Urinary bladder (tissue), 3 donors: ENCODE measurements at regions not wholly inside any gene's neighbourhood (a gene's known extent, or its start where the extent isn't known, plus 50 kb on each side); places are given as distances from the start of the nearest gene placed in this dataset.
"Not testable (repeated sequence)": the region's sequence is repeated elsewhere in the genome, so short reads cannot be mapped to it uniquely, and the experiment has no call there.

ENCODE experiments used
- DNase-seq: peaks from one replicate; pipeline ENCODE4 v3.0.0-alpha.2; 2015; ENCODE audit errors: extremely low spot score
- H3K27ac ChIP-seq: one replicate; pipeline ENCODE4 v1.5.1; 2013; ENCODE audit warnings: low read depth, mild to moderate bottlenecking, moderate library complexity
- H3K36me3 ChIP-seq: one replicate; pipeline ENCODE4 v1.6.1; 2013; ENCODE audit warnings: mild to moderate bottlenecking, moderate library complexity; ENCODE audit not compliant: insufficient read depth
- H3K4me1 ChIP-seq: one replicate; pipeline ENCODE4 v1.6.1; 2013; ENCODE audit warnings: mild to moderate bottlenecking, moderate library complexity; ENCODE audit not compliant: insufficient read depth
- H3K4me3 ChIP-seq: one replicate; pipeline ENCODE4 v1.5.1; 2013; ENCODE audit warnings: low read depth, low read length
- WGBS: extraction: QIAGEN DNeasy Blood & Tissue Kit; methylation state at CpG from one replicate; pipeline ENCODE4 v1.1.7; 2013; 5-methylcytosine and 5-hydroxymethylcytosine counted together
- donor health status: healthy with polysubstance abuse.
- donor health status: healthy.

- DNase-seq: not testable (repeated sequence)
Measured at GRCh38 chr4:66266554-66266953, 596.3 kb upstream of the EPHA5 start.

GRCh38 chr4:66266035-66266434, 595.7 kb upstream of the EPHA5 start:
- no peaks in the 10 kb centered on the region for H3K4me1 ChIP-seq
- no peak for DNase-seq
- no peak overlapping the region for H3K27ac ChIP-seq
- H3K4me3 ChIP-seq: no peak overlapping the region
- H3K36me3 ChIP-seq: no peaks in the 10 kb centered on the region
- WGBS: 87% methylated on average over 5 of the region's 5 CpGs

More at GRCh38 chr4:66266554-66266953, 596.3 kb upstream of the EPHA5 start:
- WGBS: 69% methylated on average over 5 of the region's 5 CpGs
- H3K36me3 ChIP-seq, H3K4me3 ChIP-seq, H3K4me1 ChIP-seq, H3K27ac ChIP-seq: not testable (repeated sequence)

- DNase-seq: no peak
- Histone ChIP-seq H3K4me3 (no peak overlapping the region), H3K27ac (no peak overlapping the region), H3K4me1 (no peaks in the 10 kb centered on the region), H3K36me3 (no peaks in the 10 kb centered on the region)
- 82% methylated on average over 1 of the region's 1 CpG for WGBS
Measured at GRCh38 chr4:66252291-66252690, 582.0 kb upstream of the EPHA5 start.

- 42% methylated on average over 1 of the region's 1 CpG for WGBS
- Histone ChIP-seq H3K4me3 (no peak overlapping the region), H3K27ac (no peak overlapping the region), H3K36me3 (no peaks in the 10 kb centered on the region), H3K4me1 (no peaks in the 10 kb centered on the region)
- DNase-seq: no peak
Measured at GRCh38 chr4:66246643-66247042, 576.4 kb upstream of the EPHA5 start.

GRCh38 chr4:66235876-66236275, 565.6 kb upstream of the EPHA5 start:
- WGBS: 86% methylated on average over 4 of the region's 4 CpGs
- DNase-seq: no peak
- no peak overlapping the region for H3K27ac ChIP-seq
- no peak overlapping the region for H3K4me3 ChIP-seq
- no peaks in the 10 kb centered on the region for H3K36me3 ChIP-seq
- no peaks in the 10 kb centered on the region for H3K4me1 ChIP-seq

GRCh38 chr4:66229885-66230284, 559.6 kb upstream of the EPHA5 start:
- 87% methylated on average over 2 of the region's 2 CpGs for WGBS
- Histone ChIP-seq H3K4me3 (no peak overlapping the region), H3K36me3 (no peaks in the 10 kb centered on the region), H3K27ac (no peak overlapping the region), H3K4me1 (no peaks in the 10 kb centered on the region)
- no peak for DNase-seq

- Histone ChIP-seq H3K4me3 (no peak overlapping the region), H3K4me1 (no peaks in the 10 kb centered on the region), H3K36me3 (no peaks in the 10 kb centered on the region), H3K27ac (no peak overlapping the region)
- DNase-seq: no peak
- 95% methylated on average over 1 of the region's 1 CpG for WGBS
Measured at GRCh38 chr4:66225539-66225938, 555.2 kb upstream of the EPHA5 start.

- Histone ChIP-seq H3K36me3 (no peaks in the 10 kb centered on the region), H3K27ac (no peak overlapping the region), H3K4me1 (no peaks in the 10 kb centered on the region), H3K4me3 (no peak overlapping the region)
- no peak for DNase-seq
- WGBS: 63% methylated on average over 9 of the region's 9 CpGs
Measured at GRCh38 chr4:66223068-66223703, 552.9 kb upstream of the EPHA5 start.

- Histone ChIP-seq H3K27ac (no peak overlapping the region), H3K4me1 (no peaks in the 10 kb centered on the region), H3K4me3 (no peak overlapping the region), H3K36me3 (no peaks in the 10 kb centered on the region)
- no peak for DNase-seq
- WGBS: 52% methylated on average over 2 of the region's 2 CpGs
Measured at GRCh38 chr4:66219401-66219800, 549.1 kb upstream of the EPHA5 start.

- Histone ChIP-seq H3K36me3 (no peaks in the 10 kb centered on the region), H3K4me3 (no peak overlapping the region), H3K27ac (no peak overlapping the region), H3K4me1 (no peaks in the 10 kb centered on the region)
- DNase-seq: no peak
Measured at GRCh38 chr4:66216252-66216651, 546.0 kb upstream of the EPHA5 start.

- Histone ChIP-seq H3K36me3 (no peaks in the 10 kb centered on the region), H3K27ac (no peak overlapping the region), H3K4me1 (no peaks in the 10 kb centered on the region), H3K4me3 (no peak overlapping the region)
- no peak for DNase-seq
- 90% methylated on average over 5 of the region's 5 CpGs for WGBS
Measured at GRCh38 chr4:66212489-66212888, 542.2 kb upstream of the EPHA5 start.

GRCh38 chr4:66204534-66205247, 534.4 kb upstream of the EPHA5 start:
- H3K27ac ChIP-seq: no peak overlapping the region
- H3K4me1 ChIP-seq: no peaks in the 10 kb centered on the region
- no peaks in the 10 kb centered on the region for H3K36me3 ChIP-seq
- DNase-seq: no peak
- no peak overlapping the region for H3K4me3 ChIP-seq
- WGBS: 33% methylated on average over 3 of the region's 3 CpGs

- Histone ChIP-seq H3K27ac (no peak overlapping the region), H3K4me3 (no peak overlapping the region), H3K4me1 (no peaks in the 10 kb centered on the region), H3K36me3 (no peaks in the 10 kb centered on the region)
- 90% methylated on average over 4 of the region's 4 CpGs for WGBS
- no peak for DNase-seq
Measured at GRCh38 chr4:66202870-66203269, 532.6 kb upstream of the EPHA5 start.

GRCh38 chr4:66197451-66197850, 527.2 kb upstream of the EPHA5 start:
- no peaks in the 10 kb centered on the region for H3K36me3 ChIP-seq
- H3K4me1 ChIP-seq: no peaks in the 10 kb centered on the region
- DNase-seq: no peak
- no peak overlapping the region for H3K27ac ChIP-seq
- H3K4me3 ChIP-seq: no peak overlapping the region
- 17% methylated on average over 1 of the region's 1 CpG for WGBS
